Hepatocyte (in vitro differentiated cells): ENCODE measurements at regions not wholly inside any gene's neighbourhood (a gene's known extent, or its start where the extent isn't known, plus 50 kb on each side); places are given as distances from the start of the nearest gene placed in this dataset.

Source experiments
- EZH2 ChIP-seq: fragments of 200-600 bp; sonication (generic); IDR thresholded peaks from 2 replicates; pipeline ENCODE4 v1.6.1; 2016; ENCODE audit warnings: antibody characterized with exemption, mild to moderate bottlenecking, borderline replicate concordance
- EZH2phosphoT487 ChIP-seq: fragments of 200-600 bp; sonication (generic); IDR thresholded peaks from one replicate; pipeline ENCODE4 v1.6.1; 2018; ENCODE audit warnings: antibody characterized with exemption, mild to moderate bottlenecking, low read depth, moderate library complexity; ENCODE audit not compliant: unreplicated experiment, severe bottlenecking
- TF ChIP-seq, protein P1 (sequence below): fragments of 200-600 bp; sonication (generic); IDR thresholded peaks from 2 replicates; pipeline ENCODE4 v1.5.1; 2016; ENCODE audit warnings: antibody characterized with exemption, mild to moderate bottlenecking; ENCODE audit not compliant: poor library complexity

DNA sequence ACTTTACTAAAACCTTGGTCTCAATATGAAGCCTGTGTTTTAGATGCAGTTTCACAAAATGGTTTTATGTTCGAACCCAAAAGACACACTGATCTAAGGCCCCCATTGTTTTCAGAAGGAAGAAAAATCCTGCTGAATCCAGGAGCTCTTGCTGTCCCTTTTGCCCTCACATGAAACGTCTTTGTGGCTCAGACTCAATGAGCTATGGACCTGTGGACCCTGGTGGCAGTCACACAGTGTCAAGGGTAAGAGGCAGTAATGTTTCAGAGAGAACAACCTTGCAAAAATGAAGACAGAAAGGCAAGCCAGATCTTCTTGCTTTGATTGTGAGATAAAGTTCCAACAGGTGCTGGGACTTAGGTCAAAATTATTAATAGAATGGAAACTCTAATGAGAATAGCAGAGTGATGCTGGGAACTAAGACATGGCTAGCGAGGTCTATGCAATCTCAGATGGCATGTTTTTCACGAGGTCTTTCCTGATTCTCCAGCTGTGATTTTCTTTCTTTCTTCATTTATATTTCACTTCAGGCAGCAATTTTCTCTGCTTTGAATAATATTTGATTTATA lies 164.9 kb upstream of the SLC38A2 start:
- TF ChIP-seq, protein P1, sequence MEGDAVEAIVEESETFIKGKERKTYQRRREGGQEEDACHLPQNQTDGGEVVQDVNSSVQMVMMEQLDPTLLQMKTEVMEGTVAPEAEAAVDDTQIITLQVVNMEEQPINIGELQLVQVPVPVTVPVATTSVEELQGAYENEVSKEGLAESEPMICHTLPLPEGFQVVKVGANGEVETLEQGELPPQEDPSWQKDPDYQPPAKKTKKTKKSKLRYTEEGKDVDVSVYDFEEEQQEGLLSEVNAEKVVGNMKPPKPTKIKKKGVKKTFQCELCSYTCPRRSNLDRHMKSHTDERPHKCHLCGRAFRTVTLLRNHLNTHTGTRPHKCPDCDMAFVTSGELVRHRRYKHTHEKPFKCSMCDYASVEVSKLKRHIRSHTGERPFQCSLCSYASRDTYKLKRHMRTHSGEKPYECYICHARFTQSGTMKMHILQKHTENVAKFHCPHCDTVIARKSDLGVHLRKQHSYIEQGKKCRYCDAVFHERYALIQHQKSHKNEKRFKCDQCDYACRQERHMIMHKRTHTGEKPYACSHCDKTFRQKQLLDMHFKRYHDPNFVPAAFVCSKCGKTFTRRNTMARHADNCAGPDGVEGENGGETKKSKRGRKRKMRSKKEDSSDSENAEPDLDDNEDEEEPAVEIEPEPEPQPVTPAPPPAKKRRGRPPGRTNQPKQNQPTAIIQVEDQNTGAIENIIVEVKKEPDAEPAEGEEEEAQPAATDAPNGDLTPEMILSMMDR, result no peak
- TF ChIP-seq EZH2 (no peak), EZH2phosphoT487 (no peak)
